GM18502 (cell line): ENCODE measurements at regions not wholly inside any gene's neighbourhood (a gene's known extent, or its start where the extent isn't known, plus 50 kb on each side); places are given as distances from the start of the nearest gene placed in this dataset.

Source experiments
- ATAC-seq: cut with Tn5 transposase; IDR thresholded peaks from one replicate; pipeline ENCODE4 v1.9.1; 2021; ENCODE audit warnings: mild to moderate bottlenecking; ENCODE audit not compliant: unreplicated experiment, poor library complexity

DNA sequence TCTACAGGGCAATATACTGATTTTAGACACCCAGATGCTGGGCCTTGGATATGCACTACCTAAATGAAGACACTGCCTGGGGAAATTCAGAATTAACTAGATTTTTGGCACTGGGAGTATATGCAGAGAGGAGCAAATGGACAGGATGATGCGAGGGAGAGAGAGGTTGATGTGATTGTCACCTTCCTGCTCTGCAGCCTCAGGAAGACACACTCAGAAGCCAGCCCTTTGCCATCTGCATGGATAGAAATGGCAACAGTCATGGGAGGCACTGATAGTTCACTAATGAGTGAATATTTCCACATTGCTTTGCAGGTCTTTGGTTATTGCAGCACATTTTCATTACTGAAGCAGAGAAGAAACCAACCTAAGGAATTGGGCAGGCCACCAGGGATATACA lies 397.2 kb upstream of the NFE2L3 start:
- no peak for ATAC-seq

DNA sequence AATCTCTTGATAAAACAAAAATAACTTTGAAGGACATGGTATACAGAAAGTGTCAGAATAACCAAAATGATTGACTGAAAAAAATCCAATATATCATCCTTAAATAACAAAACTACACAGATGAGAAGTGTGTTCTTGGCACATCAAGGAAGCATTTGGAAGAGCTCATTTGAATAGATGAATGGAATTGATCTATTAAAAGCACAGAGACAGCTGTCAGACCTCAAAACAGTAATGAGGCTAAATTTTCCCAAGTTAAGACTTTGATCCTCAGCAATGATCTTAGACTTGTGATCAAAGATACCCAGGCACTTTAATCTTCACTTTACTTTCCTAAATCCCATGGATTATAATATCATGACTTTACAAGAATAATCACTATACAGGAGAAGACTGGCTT lies 395.4 kb upstream of the NFE2L3 start:
- no peak for ATAC-seq

DNA sequence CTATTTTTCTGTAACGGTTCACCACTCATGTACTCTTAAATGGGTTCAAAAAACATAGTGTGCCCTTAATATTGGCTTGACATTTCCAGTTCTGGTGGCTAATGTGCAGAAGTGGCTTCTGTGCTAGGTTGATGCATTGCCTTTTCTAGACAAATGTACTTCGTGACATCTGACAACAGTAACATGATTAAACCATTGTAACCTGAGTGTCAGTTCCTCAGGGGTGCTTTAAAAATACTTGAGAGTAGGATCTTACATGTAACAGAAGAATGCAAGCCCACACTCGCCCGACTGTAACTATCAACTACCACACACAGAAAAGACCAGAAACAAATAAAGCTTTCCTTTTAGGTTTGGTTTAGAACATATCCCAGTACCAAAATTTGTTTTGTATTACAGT lies 393.4 kb upstream of the NFE2L3 start:
- ATAC-seq = no peak

DNA sequence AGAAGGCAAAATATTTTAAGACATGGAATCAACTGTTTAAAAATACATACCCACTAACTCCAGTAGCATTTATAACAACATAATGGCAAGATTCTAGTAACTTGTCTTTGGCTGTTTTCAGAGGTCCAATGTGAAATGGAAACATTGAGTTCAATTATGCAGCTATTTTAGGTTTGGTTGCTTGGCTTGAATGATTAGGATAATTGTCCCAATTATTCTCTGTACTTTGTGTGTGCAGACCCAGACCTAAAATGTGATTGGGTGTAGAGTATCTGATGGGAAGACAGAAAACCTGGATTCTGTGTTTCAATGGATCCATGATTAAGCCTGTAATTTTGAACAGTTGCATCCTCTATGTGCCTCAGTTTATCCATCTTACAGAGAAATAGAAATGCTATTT lies 392.7 kb upstream of the NFE2L3 start:
- ATAC-seq = no peak

DNA sequence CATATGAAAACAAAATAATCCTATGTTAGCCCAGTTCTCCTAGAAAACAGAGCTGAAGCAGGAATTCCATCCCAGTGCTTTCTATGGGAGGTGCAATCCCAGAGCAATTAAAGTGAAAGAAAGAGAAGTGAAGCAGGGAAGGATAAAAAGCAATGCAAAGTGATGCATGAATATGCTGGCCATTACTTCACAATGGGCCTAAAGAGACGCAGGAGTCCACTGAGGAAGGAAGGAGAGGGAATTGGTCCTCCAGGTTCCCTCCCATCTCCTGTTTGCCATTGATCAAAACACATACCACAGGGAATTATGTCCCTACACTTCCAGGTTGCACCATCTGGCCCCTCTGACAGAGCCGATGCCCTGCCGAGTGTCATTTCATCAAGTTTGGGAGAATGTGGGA lies 392.2 kb upstream of the NFE2L3 start:
- no peak for ATAC-seq

DNA sequence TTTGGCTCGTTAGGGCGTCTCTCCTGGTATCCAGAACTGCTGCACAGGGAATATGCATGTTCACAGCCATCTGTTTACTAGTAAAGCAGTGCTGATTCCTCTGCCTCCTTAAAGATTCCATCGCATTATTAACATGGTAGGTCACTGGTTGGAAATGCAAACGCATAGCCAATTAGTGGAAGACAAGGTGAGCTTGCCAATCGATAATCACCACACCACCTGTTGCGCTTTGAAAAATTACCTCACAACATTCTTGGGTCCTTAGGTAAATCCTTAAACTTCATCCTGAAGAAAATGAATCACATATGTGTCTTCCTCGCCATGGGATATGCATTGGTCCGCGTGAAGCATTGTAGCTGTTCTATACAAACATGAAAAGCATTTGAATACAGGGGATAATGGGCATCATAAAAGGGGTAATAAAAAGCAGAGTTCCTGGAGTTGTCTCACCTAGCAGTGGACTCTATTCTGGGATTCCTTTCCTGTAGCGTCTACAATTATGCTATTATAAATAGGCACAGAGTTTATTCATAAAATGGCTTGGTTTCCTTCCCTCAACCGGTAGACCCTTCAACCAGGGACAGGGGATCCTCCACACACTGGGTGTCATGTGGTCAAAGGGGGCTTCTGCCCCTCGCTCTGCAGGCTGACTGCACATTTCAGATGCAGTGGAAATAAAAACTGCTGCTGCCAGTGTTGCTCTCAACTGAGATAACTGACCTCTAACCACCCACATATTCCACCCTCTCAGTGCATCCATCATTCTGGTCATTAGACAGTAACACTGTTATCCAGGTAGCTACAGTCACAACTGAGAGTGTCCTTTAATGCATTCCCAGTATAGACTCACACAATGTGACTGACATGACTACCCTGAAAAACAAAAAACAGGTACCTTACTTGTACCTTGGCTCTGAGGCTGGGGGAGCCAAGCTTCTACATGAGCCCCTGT lies 389.2 kb upstream of the NFE2L3 start:
- no peak for ATAC-seq

DNA sequence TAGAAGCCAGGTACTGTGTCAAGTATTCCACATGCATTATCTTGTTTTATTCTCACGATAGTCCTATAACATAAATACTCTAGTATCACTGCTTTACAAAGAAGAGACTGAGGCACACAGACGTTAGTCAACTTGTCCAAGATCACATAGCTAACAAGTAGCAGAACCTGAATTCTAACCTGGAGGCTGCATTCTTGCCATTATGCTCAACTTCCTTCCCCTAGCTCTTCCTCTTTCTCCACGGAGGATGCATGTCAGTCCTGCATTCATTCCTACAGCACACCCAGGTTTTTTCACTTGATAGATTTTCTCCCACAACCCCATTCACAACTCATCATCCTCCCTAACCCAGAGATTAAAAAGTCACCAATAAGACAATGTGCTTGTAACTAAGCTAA lies 388.5 kb upstream of the NFE2L3 start:
- no peak for ATAC-seq

DNA sequence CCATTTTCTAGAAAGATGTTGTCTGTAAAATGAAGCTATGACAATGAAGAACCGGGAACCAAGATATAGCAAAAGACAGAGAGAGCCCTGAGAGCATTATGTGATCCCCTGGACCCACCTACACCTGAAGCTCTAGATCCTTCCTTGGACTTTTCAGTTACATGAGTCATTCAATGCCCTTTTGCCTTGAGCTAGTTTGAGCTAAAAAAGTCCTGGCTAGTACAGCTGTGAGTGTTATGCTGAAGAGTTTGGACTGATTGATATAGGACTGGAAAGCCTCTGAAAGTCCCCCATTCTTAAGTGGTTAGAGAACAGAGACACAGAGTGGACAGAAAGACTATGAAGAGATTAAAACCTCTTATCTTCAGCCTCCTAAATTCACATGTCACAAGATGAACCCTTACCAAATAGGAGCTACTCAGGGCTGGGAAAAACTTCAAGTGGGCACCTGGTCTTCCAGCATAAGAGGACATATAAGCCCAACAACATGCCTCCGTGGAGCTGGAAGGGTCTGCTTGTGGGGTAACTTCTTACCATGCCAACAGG lies 386.8 kb upstream of the NFE2L3 start:
- no peak for ATAC-seq

DNA sequence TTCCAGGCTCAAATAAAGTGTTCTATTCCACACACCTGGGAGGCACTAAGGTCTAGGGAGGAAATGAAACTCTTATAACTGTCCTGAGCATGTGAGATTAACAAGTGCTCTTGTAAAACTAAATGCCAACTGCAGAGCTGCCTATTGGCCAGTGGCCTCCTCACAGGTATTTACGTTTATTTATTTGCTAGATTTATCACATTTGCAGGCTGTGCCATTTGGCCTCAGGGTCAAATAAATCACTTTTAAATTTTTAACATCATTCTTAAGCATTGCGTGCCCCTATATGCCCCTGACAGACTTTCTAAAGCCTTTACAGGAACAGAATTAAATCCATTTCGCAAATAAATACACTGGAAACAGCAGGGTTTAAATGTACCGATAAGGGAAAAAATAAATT lies 381.8 kb upstream of the NFE2L3 start:
- ATAC-seq = no peak

DNA sequence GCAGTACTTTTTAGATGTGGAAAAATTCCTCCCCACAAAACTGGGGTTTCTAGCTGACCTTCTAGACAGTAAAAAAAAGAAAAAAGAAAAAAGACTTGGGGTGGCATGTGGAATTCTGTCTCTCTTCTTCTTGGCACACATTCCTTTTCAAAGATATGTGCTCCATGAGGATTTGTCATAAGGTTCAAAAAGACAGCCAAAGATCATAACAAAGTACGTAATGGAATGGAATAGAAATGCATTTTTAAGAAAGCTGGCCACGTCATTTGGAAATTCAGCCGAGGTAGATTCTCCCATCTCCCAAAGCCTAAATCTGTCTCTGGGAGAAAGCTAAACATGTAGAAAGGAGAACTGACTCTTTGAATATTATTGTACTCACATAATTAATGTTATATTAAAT lies 381.3 kb upstream of the NFE2L3 start:
- ATAC-seq = no peak

DNA sequence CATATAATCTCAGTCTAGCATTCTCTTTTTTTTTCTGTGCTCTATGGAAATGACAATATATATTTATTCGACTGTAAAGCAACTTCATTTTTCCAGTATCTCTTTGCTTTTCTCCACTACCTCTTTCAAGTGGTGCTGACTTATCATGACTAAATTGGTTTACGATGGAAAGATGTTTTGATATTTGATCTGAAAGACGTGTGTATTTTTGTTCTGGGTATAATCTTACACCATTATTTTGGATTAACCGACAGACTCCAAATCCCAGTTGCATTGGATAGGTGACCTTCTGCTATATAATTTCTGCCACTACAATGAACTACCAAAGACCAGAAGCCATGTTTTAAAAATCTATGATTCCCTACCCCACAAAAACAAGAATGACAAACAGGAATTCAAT lies 380.5 kb upstream of the NFE2L3 start:
- ATAC-seq = no peak

DNA sequence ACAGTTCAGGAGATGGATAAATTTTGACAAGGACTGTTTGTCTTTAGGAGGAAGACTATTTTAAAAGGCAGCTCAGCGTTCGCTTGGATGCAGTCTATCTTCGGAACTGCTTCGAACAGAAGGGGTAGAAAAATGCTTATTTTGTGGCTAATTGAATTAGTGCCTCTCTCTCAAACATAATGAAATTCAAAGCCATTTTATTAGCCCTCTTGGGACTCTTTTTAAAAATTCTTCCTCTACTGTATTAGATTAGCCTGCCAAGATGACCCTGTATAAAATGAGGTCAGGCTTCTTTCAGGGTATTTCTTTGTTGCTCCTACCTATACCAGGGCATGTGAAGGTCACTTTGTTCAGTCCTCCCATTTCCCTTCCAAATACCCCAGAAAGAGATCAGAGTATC lies 379.2 kb upstream of the NFE2L3 start:
- no peak for ATAC-seq

DNA sequence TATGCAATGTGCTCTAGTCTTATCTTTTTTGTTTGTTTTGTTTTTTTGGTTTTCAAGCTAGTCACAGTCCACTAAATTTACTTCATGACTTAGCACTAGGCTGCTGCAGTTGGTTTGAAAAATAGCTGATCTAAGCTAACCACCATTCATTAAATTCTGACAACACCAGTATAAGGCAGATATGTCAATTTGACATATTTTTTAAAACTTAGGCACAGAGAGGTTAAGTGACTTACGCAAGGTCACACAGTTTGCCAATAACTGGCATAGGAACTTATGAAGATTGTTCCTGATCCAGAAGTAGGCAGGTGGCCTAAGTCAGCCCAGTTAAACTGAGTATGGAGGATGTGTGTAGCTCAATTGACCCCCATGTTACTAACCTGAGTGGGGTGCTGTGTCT lies 377.3 kb upstream of the NFE2L3 start:
- ATAC-seq = no peak

DNA sequence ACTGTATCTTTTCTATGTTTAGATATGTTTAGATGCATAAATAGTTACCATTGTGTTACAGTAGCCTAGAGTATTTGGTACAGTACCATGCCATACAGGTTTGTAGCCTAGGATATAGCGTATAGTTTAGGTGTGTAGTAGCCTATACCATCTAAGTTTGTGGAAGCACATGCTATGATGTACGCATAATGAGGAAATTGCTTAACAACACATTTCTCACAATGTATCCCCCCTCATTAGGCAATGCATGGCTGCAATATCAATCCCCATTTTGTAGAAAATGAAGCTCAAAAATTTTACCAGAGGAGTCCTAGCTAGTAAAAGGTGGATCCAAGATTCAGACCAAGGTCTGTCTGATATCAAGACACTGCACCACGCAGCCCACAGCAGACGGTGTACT lies 376.4 kb upstream of the NFE2L3 start:
- no peak for ATAC-seq

DNA sequence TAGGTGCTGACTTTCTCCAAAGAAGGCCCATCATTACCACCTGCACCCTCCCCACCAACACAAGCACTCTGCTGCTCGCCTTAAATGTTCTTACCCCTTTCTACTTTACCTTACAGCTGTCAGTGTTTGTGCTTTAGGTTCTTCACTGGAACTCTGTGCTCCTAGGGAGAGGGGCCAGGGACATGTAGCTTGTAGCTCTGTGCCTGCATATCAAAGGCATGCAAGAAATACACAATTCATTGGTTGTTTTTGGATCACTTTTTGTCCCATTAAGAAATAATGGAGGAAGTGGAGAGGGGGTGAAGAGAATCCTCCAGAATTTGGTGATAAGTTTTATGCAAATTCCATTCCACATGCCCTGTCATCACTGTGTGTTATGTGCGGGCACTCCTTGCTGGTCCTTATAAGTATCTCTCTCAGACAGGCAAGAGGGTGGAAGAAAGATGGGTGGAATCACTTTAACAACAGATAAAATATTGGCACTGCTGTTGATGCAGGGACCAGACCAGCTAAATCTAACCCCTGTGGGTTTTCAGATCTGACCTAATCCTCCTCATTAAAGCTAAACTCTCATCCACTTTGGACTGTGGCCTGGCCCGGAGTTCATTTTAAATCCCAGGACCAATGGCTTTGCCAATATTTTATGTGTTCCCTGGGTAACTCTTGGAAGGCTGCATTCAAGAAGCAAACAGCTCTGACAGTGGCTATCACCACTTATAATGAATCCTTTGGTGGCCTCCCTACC lies 375.8 kb upstream of the NFE2L3 start:
- no peak for ATAC-seq

DNA sequence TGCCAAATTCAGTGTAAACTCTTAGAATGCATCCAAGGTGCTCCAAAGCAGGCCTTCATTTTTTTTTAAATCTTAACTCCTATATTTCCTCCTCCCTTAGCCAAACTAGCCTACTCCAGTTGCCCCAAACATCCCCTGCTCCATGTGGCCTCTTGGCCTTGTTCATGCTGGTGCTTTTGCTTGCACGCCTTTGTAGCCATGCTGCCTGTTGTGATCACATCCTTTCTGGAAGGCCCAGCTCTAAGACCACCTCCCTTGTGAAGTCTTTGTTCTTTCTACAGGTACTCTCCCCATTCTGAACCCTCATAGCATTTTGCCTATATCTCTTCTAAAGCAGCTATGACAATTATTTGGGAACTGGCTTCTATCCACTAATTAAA lies 375.3 kb upstream of the NFE2L3 start:
- no peak for ATAC-seq

DNA sequence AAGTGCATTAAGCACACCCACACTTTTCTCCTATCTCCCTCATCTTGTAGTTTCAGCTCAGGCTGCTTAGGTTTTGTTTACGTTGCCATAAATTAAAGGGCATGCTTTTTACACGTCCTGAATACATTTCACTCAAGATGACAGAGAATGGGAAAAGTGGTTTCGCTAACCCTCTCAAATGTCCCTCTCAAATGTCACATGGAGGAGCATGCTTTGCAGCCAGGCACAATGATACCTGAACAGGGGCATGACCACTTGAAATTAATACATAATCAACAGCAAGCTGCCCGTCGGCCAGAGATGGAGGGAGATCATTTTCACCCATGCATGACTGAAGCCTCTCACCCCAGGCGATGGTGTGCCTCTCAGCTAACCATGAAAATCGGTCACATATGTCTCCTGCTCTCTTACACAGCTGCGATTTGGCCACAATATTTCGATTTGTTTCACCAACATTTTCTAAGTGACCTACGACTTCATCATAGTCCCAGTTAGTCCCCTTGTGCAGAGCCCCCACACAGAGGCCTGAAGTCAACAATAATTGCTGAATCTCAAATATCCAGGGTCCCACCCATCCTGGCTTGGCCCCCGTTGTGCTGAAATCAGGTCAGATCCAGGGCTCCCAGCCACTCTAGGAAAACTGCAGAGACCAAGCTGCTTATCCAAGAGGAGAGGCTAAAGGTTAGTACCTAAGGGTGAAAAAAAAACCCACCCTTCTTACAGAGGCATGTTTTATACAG lies 373.9 kb upstream of the NFE2L3 start:
- ATAC-seq = no peak

DNA sequence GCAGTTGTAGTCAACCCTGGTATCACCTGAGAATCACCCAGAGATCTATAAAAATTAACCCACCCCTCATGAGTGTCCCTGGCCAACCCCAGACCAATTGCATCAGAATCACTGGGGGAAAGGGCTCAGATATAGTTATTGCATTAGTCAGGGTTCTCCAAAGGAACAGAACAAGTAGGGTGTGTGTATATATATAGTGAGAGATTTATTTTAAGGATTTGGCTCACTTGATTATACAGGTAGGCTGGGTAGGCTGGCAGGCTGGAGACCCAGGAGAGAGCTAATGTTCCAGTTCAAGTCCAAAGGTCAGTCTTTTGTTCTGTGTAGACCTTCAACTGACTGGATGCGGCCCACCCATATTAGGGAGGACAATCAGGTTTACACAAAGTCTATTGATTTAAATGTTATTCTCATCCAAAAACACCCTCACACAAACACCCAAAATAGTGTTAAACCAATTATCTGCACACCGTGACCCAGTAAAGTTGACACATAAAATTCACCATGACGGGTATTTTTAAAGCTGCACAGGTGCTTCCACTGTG lies 372.9 kb upstream of the NFE2L3 start:
- ATAC-seq = no peak

DNA sequence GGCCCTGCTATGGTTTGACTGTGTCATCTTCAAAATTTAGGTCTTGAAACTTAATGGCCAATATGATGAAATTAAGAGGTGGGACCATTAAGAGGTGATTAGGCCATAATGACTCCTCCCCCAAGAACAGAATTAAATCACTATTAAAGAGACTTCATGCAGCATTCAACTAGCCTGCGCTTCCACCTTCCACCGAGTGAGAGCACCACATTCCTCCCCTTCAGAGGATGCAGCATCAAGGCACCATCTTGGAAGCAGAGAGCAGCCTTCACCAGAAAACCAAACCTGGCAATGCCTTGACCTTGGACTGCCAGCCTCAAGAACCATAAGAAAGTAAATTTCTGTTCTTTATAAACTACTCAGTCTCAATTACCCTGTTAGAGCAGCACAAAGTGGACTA lies 371.1 kb upstream of the NFE2L3 start:
- no peak for ATAC-seq

DNA sequence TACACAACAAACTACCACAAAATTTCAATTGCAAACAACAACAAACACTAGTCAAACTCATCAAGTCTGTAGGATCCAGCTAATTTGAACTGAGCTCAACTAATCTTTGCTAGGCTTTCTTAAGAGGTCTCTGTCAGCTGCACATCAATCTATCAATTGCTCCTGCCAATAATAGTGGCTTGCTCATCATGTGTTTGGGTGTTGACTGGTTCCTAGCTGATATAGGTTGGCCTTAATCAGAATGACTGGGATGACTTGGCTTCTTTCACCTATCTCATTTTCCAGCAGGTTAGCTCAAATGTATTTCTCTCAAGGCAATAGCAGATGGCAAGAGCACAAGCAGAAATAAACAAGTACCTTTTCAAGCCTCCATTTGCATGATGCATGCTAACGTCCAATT lies 370.3 kb upstream of the NFE2L3 start:
- no peak for ATAC-seq

DNA sequence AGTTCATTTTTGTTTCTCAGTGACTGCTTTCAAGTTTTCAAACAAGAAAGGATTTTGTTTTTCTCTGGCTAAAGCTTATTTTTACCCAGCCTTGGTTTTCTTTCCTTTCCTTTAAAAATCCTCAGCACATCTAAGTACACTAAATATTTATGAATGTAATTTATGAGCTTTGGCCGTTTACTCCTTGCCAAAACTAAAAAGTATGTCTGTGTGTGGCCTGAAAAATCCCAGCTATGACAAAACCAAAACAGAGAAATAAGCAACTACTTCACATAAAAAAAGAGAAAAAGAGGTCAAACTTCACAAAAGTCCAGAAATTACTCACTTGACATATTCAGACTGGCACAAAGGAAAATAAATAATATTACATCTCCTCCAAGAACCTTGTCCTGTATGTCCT lies 365.1 kb upstream of the NFE2L3 start:
- ATAC-seq = no peak
